BE2C (cell line): ENCODE measurements at regions not wholly inside any gene's neighbourhood (a gene's known extent, or its start where the extent isn't known, plus 50 kb on each side); places are given as distances from the start of the nearest gene placed in this dataset.

Experiments used
- DNase-seq: peaks from one replicate; pipeline ENCODE4 v3.0.0-alpha.2; 2020
- H3K27me3 ChIP-seq: fragments of 250-450 bp; sonication (Bioruptor Pico); 2 replicates; pipeline ENCODE4 v1.5.1; 2020; ENCODE audit warnings: mild to moderate bottlenecking
- H3K36me3 ChIP-seq: fragments of 250-450 bp; sonication (Bioruptor Pico); 2 replicates; pipeline ENCODE4 v1.5.1; 2020; ENCODE audit warnings: mild to moderate bottlenecking
- H3K4me1 ChIP-seq: fragments of 250-450 bp; sonication (Bioruptor Pico); 2 replicates; pipeline ENCODE4 v1.5.1; 2020
- H3K4me3 ChIP-seq: 2 replicates; pipeline ENCODE4 v1.5.1; 2011; ENCODE audit warnings: low read depth, low read length
- H3K9me3 ChIP-seq: fragments of 250-450 bp; sonication (Bioruptor Pico); 2 replicates; pipeline ENCODE4 v1.5.1; 2020
- TF ChIP-seq, protein P1 (sequence below): IDR thresholded peaks from 2 replicates; pipeline ENCODE4 v1.5.1; 2012; ENCODE audit warnings: mild to moderate bottlenecking, low read depth, low read length

DNA sequence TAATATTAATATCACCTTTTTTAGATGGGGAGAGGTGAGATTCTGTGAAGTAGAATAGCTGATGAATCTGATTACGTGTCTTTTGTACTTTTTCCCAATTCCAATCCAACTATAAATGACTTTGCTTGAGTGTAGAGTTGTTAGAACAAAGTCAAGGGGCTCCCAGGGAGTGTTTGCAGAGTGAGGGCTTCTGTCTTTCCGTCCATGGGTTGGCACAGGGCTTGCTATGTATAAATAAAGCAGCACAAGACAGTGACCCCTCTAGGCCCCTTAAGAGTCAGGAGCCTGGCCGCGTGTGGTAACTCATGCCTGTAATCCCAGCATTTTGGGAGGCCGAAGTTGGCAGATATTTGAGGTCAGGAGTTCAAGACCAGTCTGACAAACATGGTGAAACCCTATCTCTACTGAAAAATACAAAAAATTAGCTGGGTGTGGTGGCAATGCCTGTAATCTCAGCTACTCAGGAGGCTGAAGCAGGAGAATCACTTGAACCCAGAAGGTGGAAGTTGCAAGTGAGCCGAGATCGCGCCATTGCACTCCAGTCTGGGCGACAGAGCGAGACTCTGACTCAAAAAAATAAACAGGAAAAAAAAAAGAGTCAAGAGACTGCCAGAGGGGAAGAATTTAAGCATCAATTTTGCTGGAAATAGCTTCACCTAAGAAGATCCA is 127.9 kb upstream of the HS3ST3A1 start:
- H3K4me3 ChIP-seq = no peak overlapping the region
- no peaks in the 10 kb centered on the region for H3K9me3 ChIP-seq
- DNase-seq = no peak
- TF ChIP-seq, protein P1, sequence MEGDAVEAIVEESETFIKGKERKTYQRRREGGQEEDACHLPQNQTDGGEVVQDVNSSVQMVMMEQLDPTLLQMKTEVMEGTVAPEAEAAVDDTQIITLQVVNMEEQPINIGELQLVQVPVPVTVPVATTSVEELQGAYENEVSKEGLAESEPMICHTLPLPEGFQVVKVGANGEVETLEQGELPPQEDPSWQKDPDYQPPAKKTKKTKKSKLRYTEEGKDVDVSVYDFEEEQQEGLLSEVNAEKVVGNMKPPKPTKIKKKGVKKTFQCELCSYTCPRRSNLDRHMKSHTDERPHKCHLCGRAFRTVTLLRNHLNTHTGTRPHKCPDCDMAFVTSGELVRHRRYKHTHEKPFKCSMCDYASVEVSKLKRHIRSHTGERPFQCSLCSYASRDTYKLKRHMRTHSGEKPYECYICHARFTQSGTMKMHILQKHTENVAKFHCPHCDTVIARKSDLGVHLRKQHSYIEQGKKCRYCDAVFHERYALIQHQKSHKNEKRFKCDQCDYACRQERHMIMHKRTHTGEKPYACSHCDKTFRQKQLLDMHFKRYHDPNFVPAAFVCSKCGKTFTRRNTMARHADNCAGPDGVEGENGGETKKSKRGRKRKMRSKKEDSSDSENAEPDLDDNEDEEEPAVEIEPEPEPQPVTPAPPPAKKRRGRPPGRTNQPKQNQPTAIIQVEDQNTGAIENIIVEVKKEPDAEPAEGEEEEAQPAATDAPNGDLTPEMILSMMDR = no peak
- no peaks in the 10 kb centered on the region for H3K4me1 ChIP-seq
- H3K36me3 ChIP-seq = no peaks in the 10 kb centered on the region
- no peaks in the 10 kb centered on the region for H3K27me3 ChIP-seq

DNA sequence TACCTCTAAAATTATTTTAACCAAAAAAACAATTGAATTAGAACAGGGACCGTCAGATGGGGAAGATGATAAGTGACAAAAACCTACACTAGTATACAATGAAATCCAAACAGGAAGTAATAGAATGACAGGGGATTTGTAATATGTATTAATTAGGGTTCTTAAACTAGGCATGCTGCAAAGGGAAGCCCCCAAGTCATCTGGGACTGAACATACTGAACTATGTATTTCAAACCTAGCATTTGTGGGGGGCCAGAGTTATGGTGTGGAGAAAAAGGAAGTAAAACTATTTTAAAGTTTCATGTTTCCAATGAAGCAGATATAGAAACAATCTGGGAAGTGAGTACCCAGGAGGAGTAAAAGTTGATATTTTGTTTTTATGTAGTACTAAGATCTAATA is 133.2 kb upstream of the HS3ST3A1 start:
- no peak for DNase-seq
- no peaks in the 10 kb centered on the region for H3K27me3 ChIP-seq
- H3K4me3 ChIP-seq = no peak overlapping the region
- no peaks in the 10 kb centered on the region for H3K36me3 ChIP-seq
- TF ChIP-seq, protein P1 = no peak
- no peaks in the 10 kb centered on the region for H3K9me3 ChIP-seq
- H3K4me1 ChIP-seq = no peaks in the 10 kb centered on the region

DNA sequence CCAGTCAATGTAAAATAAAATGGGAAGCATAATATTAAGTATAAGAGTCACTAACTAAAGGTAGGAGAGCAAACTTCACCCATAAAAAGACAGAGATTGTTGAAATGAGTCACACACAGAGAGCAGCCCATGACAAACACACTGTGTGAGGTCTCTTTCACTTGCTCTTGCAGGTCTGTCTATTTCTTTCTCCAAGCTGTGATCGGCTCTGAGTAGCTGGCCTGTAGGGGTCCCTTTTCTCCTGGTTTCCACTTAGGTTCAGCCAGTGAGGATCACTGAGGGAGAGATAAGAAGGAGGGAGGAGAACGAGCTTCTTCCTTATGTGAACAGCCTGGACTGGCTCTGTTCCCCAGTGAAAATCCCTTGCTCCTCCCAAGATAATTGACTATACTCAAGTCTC is 133.7 kb upstream of the HS3ST3A1 start:
- no peaks in the 10 kb centered on the region for H3K36me3 ChIP-seq
- TF ChIP-seq, protein P1 = peak; percentile 29; the same call in 1 of the 2 replicates
- H3K9me3 ChIP-seq = no peaks in the 10 kb centered on the region
- H3K4me3 ChIP-seq = no peak overlapping the region
- no peaks in the 10 kb centered on the region for H3K4me1 ChIP-seq
- no peaks in the 10 kb centered on the region for H3K27me3 ChIP-seq
- no peak for DNase-seq

DNA sequence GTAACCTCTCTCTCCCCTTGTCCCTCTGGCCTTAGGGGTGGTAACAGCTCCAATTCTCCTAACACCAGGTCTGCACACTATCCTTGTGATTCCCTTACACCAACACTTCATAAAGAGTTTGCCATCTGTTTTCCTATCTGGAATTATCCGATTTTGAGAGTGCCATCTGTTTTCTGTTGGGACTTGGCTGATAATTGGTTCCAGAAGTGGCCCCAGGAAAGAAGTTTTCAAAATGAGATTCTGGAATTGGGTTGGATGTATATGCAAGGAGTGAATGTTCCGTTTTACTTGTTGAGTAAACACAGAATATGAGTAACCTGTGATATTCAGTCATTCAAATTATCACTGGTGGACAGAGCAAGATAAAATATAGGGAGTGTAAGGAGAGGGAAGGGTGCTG is 134.1 kb upstream of the HS3ST3A1 start:
- Histone ChIP-seq H3K9me3 (no peaks in the 10 kb centered on the region), H3K27me3 (no peaks in the 10 kb centered on the region), H3K4me1 (no peaks in the 10 kb centered on the region), H3K36me3 (no peaks in the 10 kb centered on the region), H3K4me3 (no peak overlapping the region)
- DNase-seq = no peak
- TF ChIP-seq, protein P1 = no peak

DNA sequence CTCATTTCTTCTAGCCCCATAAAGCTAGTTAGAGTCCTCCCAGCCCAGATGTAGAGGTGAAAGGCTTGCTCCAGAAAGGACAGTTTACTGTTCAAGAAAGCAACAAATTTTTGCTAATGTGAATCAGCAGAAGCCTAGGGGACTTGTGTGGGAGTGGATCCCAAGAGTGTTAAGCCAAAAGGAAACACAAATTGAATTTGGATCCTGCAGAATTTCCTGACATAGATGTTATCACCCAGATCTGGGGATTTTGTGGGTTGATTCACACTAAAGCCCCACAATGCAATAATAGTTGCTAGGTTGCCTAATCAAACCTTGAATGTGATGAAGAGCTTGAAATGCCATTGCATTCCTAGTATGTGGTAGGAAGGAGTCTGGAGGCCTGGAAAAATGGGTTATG is 135.2 kb upstream of the HS3ST3A1 start:
- TF ChIP-seq, protein P1 = no peak
- Histone ChIP-seq H3K36me3 (no peaks in the 10 kb centered on the region), H3K9me3 (no peaks in the 10 kb centered on the region), H3K4me3 (no peak overlapping the region), H3K27me3 (no peaks in the 10 kb centered on the region), H3K4me1 (no peaks in the 10 kb centered on the region)
- DNase-seq = no peak

DNA sequence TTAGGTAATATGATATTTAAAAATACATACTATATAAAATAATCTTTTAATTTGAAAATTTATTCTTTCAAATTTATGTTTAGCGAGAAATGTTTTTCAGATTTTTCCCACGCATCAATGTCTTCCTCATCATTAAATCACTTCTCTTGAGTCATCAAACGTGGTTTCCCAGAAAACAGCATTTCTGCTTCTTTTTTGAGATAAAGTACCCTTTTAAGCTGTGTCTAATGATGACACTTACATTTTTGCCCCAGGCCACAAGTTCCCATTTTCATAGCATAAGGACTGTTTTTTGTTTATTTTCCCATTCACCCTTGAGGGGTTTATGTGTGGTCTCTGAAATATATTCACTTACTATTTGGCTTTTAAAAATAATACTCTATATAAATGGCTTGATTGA is 139.0 kb upstream of the HS3ST3A1 start:
- Histone ChIP-seq H3K4me3 (no peak overlapping the region), H3K9me3 (no peaks in the 10 kb centered on the region), H3K36me3 (no peaks in the 10 kb centered on the region), H3K4me1 (no peaks in the 10 kb centered on the region), H3K27me3 (no peaks in the 10 kb centered on the region)
- DNase-seq = no peak
- TF ChIP-seq, protein P1 = no peak
